UCSD-AML1 (cell line): ENCODE measurements at regions not wholly inside any gene's neighbourhood (a gene's known extent, or its start where the extent isn't known, plus 50 kb on each side); places are given as distances from the start of the nearest gene placed in this dataset.

Experiments used
- DNase-seq: peaks from one replicate; lab custom pipeline; 2025; ENCODE audit not compliant: unreplicated experiment; lab: John Stamatoyannopoulos, UW

GRCh38 chr18:28584731-28585130 is 407.8 kb upstream of the CDH2 start:
- no peak for DNase-seq

GRCh38 chr18:28582724-28583123 is 405.8 kb upstream of the CDH2 start:
- no peak for DNase-seq

DNA sequence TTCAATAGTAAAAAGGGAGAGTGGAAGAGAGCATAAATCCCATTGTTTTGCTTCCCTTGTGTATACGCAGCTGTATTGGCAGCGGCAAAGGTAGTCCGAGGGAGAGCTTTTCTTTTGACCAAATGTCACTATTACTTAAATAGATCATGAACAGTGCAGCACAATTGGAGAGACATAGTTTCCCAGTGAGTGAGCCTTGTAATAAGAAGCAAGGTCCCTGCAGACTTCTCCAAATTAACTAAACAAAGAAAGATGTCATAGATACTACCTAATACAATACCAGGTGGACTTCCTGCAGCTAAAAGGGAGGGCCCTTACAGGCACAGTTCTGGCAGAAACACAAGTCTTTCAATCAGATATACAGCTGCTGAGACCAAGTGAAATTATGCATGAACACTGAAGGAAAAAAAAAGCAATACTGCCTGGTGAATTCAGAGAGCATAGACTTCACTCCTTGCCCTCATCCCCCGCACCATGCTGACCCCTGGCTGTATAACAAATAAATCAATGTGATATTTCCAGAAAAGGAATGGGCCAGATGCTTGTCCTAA is 404.7 kb upstream of the CDH2 start:
- DNase-seq = no peak

DNA sequence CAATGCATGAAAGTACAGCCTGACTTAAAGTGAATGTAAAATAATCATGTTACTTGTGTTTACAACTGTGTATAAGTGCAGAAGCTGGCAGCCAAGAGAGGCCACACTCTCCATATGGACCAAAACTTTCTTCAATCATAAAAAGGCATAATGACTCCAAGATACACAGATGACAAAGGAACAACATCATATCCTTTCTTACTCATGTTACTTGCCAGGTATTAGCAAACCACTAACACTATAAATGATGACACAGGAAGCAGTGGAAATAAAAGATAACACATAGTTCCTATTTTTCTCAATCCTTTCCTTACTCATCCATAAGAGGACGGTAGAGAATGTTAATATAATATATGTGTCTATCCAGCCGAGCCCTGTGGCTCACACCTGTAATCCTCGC is 400.0 kb upstream of the CDH2 start:
- no peak for DNase-seq

- DNase-seq = no peak
These were observed 398.2 kb upstream of the CDH2 start for GRCh38 chr18:28575123-28575522.

DNA sequence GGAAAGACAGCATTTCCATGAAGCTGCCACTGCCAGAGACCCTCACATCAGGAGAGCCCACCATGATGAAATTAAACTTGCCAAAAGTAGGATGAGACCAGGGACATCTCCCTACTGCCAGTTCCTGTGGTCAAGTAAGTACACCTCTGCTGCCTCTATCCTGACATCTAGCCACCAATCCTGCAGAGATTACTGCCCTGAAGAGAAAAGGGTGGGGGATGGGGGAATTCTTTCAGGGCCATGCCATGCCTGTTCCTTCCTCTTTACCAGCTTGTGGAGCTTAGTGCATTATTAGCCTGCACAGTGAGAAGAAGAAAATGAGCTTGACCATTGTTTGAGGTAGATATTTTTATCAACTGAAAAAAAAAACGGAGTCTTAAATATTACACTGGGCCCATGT is 397.2 kb upstream of the CDH2 start:
- DNase-seq = no peak

GRCh38 chr18:28571929-28572328 is 395.0 kb upstream of the CDH2 start:
- DNase-seq = no peak

- no peak for DNase-seq
These were observed 383.4 kb upstream of the CDH2 start for GRCh38 chr18:28560331-28560730.

- DNase-seq = no peak
These were observed 382.6 kb upstream of the CDH2 start for GRCh38 chr18:28559511-28559910.

GRCh38 chr18:28541934-28542333 is 365.0 kb upstream of the CDH2 start:
- no peak for DNase-seq

DNA sequence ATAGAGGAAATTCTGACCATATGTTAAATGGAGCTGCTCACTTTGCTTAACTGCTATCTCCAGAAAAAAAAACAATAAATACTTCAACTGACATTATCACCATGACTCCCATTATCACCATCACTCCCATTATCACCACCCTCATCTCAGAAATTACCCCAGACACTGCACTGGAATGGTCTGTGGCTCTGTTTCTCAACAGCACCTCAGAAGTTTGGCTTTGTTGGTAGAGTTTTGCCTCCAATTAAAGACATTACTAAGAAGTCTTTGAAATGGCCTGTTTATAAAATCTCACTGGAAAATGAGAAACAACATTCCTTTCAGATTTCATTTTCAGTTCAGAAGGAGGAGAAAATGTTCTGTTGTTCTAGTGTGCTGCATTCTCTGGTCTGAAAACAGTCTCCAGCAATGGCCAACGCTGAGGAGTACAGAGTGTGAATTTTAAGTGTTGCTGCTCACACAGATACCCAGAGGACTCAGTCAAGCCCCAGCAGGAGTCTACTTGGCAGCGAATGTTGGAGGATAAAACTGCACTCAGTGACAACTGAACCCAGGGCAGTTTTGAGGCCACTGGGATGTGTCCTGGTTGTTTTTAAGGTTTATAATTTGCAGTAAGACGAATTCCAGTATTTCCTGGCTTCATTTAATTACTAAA is 364.5 kb upstream of the CDH2 start:
- no peak for DNase-seq

DNA sequence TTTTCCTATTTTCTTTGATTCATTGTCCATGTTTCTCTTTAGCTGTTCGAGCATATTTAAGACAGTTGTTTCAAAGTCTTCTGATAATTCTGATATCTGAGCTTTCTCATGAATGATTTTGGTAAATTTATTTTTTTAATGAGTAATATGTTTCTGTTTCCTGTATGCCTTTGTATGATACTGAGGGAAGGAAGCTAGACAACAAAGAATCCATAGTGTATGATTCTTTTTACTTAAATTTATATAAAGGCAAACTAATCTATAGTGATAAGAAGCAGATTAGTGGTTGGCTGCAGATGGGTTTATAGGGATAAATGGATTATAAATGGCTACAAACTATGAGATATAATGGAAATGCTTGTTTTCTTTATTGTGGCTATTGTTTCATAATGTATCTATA is 352.7 kb upstream of the CDH2 start:
- DNase-seq = no peak

- DNase-seq = no peak
These were observed 349.3 kb upstream of the CDH2 start for GRCh38 chr18:28526196-28526595.

- no peak for DNase-seq
These were observed 347.0 kb upstream of the CDH2 start for GRCh38 chr18:28523758-28524475.

DNA sequence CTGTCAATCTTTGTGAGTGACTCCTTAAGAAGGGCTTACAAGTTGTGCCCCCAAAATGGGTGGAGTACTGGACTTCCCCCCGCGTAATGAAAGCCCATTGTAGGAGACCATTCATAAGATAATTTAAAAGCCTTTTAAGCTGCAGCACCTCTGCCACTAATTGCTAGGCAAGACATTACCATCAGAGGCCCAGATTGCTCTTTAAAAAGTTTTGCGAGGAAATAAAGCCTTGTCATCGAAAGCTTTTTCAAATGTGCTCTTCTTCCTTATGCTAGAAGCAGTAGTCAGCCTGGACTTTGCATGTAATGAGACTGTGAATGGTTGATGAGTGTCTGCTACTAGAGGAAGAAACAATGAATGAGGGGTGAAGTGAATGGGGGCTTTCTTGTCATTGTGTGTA is 345.3 kb upstream of the CDH2 start:
- no peak for DNase-seq

- no peak for DNase-seq
These were observed 343.1 kb upstream of the CDH2 start for GRCh38 chr18:28519997-28520396.

GRCh38 chr18:28514699-28515098 is 337.8 kb upstream of the CDH2 start:
- no peak for DNase-seq

DNA sequence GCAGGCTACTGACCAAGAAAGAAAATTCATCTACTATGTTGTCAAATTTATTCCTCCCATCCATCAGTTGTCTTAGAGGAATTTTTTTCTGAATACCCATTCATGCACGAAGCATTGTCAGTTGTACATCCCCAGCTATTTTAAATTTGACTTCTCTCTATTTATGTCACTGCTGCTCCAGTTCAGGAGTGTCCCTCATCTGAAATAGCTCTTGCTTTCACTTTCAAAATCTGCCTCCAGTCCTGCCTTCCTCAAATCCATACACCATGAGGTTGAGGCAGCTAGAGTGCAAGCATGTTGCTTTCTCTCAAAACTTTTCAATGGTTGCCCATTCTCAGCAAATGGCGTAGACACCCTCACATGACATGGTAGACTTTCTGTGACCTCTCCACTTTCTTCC is 335.4 kb upstream of the CDH2 start:
- DNase-seq = no peak

DNA sequence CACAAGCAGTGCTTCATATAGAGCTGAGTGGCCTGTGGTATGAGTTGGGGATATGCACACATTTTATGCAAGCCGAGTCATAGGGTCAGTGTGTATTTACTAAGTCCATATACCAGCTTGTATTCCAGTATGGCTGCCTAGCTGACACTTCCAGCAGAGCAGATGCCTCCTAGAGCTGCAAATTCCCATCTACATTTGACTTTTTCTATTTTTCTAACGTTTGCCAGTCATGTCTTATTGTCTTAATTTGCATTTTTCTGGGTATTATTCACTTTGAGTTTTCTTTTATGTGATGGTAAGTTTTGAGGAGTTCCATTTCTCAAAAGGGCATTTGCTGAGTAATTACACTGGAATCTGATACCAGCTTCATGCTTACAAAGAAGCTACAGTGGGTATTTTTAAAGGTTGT is 334.5 kb upstream of the CDH2 start:
- no peak for DNase-seq

- DNase-seq = no peak
These were observed 333.3 kb upstream of the CDH2 start for GRCh38 chr18:28510210-28510609.

DNA sequence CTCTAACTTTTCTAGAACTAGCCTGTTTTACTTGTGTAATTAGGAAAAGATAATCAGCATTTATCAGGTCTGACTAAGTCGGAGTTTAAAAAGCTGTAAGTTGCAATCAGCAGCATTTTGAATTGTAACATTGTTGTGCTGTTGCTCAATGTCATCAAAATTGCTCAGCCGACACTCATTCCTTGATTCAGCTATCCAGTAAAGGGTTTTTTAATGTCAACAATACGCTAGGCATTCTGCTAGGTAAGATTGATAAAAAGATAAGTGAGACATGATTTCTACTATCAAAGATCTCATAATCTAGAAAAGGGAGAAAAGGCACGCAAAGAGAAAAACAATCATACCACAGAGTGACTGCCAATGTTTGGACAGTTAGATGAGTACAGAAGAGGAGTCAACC is 327.1 kb upstream of the CDH2 start:
- DNase-seq = no peak

GRCh38 chr18:28494151-28494550 is 317.2 kb upstream of the CDH2 start:
- no peak for DNase-seq

- no peak for DNase-seq
These were observed 309.0 kb upstream of the CDH2 start for GRCh38 chr18:28485918-28486317.
